ENCODE measurements at regions not wholly inside any gene's neighbourhood (a gene's known extent, or its start where the extent isn't known, plus 50 kb on each side); places are given as distances from the start of the nearest gene placed in this dataset.

DNA sequence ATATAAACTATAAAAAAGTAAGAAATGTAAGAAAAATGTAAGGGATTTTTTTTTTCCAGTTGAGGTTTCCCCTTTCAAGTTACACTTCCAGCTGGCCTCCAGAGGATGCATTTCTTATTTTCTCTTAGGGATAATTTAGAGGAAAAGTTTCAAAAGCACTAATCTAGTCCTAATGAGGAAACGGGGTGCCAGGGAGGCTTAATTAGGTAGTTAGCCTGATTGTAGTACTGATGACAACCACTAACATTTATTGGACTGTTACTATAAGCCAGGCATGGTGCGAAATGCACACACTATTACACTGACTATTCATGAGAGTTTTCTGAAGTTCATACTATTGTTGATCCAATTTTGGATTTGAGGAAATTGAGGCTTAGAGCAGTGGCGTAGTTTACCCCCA is 290.8 kb upstream of the FMN2 start:
- TF ChIP-seq ZNF274 (IDR thresholded peaks at IDR 0.05; ENCODE audit: borderline replicate concordance, extremely low read depth, low read length) (no peak), ASH2L (IDR thresholded peaks at IDR 0.05; ENCODE audit: low read length) (no peak), TEAD4 (IDR thresholded peaks at IDR 0.05; ENCODE audit: low read depth, low read length) (no peak), POLR2A (IDR thresholded peaks at IDR 0.05; ENCODE audit: control extremely low read depth in 1 of 2, low read depth in 2 of 2, low read length in 2 of 2) (no peak)
- TF ChIP-seq, protein P1, sequence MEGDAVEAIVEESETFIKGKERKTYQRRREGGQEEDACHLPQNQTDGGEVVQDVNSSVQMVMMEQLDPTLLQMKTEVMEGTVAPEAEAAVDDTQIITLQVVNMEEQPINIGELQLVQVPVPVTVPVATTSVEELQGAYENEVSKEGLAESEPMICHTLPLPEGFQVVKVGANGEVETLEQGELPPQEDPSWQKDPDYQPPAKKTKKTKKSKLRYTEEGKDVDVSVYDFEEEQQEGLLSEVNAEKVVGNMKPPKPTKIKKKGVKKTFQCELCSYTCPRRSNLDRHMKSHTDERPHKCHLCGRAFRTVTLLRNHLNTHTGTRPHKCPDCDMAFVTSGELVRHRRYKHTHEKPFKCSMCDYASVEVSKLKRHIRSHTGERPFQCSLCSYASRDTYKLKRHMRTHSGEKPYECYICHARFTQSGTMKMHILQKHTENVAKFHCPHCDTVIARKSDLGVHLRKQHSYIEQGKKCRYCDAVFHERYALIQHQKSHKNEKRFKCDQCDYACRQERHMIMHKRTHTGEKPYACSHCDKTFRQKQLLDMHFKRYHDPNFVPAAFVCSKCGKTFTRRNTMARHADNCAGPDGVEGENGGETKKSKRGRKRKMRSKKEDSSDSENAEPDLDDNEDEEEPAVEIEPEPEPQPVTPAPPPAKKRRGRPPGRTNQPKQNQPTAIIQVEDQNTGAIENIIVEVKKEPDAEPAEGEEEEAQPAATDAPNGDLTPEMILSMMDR (IDR thresholded peaks at IDR 0.05; ENCODE audit: control extremely low read depth in 1 of 3, insufficient read depth in 1 of 3, low read depth in 1 of 3, low read length in 3 of 3), result no peak

Data from H1 (cell line).